HEK293 (cell line): ENCODE measurements at regions not wholly inside any gene's neighbourhood (a gene's known extent, or its start where the extent isn't known, plus 50 kb on each side); places are given as distances from the start of the nearest gene placed in this dataset.

Source experiments
- KLF1 ChIP-seq: fragments of 450-650 bp; formaldehyde crosslinking; IDR thresholded peaks from 2 replicates; pipeline ENCODE4 v1.5.1; 2016; ENCODE audit warnings: missing biosample characterization, missing genetic modification characterization
- ZBTB21 ChIP-seq: fragments of 450-650 bp; formaldehyde crosslinking; IDR thresholded peaks from 2 replicates; pipeline ENCODE4 v1.5.1; 2017; ENCODE audit warnings: missing biosample characterization, missing genetic modification characterization
- ZNF18 ChIP-seq: fragments of 450-650 bp; formaldehyde crosslinking; IDR thresholded peaks from 2 replicates; pipeline ENCODE4 v1.5.1; 2016; ENCODE audit warnings: missing biosample characterization, missing genetic modification characterization
- ZNF354C ChIP-seq: fragments of 450-650 bp; formaldehyde crosslinking; IDR thresholded peaks from 2 replicates; pipeline ENCODE4 v1.5.1; 2016; ENCODE audit warnings: missing biosample characterization, missing genetic modification characterization, low read depth, borderline replicate concordance
- ZNF707 ChIP-seq: fragments of 450-650 bp; formaldehyde crosslinking; IDR thresholded peaks from 2 replicates; pipeline ENCODE4 v1.5.1; 2016; ENCODE audit warnings: missing biosample characterization, missing genetic modification characterization
- TF ChIP-seq, protein P1 (sequence below): fragments of 450-650 bp; formaldehyde crosslinking; IDR thresholded peaks from 2 replicates; pipeline ENCODE4 v1.5.1; 2016; ENCODE audit warnings: missing biosample characterization, missing genetic modification characterization
- TF ChIP-seq, protein P2 (sequence below): fragments of 450-650 bp; formaldehyde crosslinking; IDR thresholded peaks from 2 replicates; pipeline ENCODE4 v1.5.1; 2016; ENCODE audit warnings: missing biosample characterization, missing genetic modification characterization, borderline replicate concordance

DNA sequence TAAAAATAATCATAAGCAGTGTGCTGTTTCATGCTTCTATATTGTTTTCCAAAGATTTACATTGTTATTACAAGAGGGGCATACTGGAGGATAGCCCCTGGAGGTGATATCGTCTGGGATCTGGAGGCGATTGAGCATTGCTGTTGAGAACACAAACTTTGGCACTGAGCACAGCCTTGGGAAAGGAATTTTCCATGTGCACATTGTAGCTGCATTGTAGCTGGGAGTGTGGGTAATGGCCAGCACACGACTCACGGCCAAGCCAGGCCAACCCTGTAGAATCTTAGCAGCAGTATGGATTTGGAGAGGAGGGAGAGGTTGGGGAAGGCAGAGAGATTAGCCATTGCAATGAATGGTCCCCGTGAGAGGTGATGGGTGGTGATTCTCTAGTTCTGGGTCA, 121.9 kb downstream of the SMIM20 start:
- TF ChIP-seq, protein P1, sequence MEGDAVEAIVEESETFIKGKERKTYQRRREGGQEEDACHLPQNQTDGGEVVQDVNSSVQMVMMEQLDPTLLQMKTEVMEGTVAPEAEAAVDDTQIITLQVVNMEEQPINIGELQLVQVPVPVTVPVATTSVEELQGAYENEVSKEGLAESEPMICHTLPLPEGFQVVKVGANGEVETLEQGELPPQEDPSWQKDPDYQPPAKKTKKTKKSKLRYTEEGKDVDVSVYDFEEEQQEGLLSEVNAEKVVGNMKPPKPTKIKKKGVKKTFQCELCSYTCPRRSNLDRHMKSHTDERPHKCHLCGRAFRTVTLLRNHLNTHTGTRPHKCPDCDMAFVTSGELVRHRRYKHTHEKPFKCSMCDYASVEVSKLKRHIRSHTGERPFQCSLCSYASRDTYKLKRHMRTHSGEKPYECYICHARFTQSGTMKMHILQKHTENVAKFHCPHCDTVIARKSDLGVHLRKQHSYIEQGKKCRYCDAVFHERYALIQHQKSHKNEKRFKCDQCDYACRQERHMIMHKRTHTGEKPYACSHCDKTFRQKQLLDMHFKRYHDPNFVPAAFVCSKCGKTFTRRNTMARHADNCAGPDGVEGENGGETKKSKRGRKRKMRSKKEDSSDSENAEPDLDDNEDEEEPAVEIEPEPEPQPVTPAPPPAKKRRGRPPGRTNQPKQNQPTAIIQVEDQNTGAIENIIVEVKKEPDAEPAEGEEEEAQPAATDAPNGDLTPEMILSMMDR (tag by site-specific recombination), result no peak
- TF ChIP-seq, protein P2, sequence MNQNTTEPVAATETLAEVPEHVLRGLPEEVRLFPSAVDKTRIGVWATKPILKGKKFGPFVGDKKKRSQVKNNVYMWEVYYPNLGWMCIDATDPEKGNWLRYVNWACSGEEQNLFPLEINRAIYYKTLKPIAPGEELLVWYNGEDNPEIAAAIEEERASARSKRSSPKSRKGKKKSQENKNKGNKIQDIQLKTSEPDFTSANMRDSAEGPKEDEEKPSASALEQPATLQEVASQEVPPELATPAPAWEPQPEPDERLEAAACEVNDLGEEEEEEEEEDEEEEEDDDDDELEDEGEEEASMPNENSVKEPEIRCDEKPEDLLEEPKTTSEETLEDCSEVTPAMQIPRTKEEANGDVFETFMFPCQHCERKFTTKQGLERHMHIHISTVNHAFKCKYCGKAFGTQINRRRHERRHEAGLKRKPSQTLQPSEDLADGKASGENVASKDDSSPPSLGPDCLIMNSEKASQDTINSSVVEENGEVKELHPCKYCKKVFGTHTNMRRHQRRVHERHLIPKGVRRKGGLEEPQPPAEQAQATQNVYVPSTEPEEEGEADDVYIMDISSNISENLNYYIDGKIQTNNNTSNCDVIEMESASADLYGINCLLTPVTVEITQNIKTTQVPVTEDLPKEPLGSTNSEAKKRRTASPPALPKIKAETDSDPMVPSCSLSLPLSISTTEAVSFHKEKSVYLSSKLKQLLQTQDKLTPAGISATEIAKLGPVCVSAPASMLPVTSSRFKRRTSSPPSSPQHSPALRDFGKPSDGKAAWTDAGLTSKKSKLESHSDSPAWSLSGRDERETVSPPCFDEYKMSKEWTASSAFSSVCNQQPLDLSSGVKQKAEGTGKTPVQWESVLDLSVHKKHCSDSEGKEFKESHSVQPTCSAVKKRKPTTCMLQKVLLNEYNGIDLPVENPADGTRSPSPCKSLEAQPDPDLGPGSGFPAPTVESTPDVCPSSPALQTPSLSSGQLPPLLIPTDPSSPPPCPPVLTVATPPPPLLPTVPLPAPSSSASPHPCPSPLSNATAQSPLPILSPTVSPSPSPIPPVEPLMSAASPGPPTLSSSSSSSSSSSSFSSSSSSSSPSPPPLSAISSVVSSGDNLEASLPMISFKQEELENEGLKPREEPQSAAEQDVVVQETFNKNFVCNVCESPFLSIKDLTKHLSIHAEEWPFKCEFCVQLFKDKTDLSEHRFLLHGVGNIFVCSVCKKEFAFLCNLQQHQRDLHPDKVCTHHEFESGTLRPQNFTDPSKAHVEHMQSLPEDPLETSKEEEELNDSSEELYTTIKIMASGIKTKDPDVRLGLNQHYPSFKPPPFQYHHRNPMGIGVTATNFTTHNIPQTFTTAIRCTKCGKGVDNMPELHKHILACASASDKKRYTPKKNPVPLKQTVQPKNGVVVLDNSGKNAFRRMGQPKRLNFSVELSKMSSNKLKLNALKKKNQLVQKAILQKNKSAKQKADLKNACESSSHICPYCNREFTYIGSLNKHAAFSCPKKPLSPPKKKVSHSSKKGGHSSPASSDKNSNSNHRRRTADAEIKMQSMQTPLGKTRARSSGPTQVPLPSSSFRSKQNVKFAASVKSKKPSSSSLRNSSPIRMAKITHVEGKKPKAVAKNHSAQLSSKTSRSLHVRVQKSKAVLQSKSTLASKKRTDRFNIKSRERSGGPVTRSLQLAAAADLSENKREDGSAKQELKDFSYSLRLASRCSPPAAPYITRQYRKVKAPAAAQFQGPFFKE (tag by site-specific recombination), result no peak
- TF ChIP-seq ZNF354C (tag by site-specific recombination) (no peak), ZNF707 (tag by site-specific recombination) (no peak), ZNF18 (tag by site-specific recombination) (no peak), ZBTB21 (tag by site-specific recombination) (no peak), KLF1 (no peak)
